NCI-H1930 (cell line): ENCODE measurements at regions not wholly inside any gene's neighbourhood (a gene's known extent, or its start where the extent isn't known, plus 50 kb on each side); places are given as distances from the start of the nearest gene placed in this dataset.
A peak's percentile ranks its signal among the peaks of the same experiment; 100 is the strongest.
"Not testable (repeated sequence)": the region's sequence is repeated elsewhere in the genome, so short reads cannot be mapped to it uniquely, and the experiment has no call there.

ENCODE experiments used
- DNase-seq, 2 experiments: peaks; one replicate each; lab custom pipeline; 2025; lab: John Stamatoyannopoulos, UW

DNA sequence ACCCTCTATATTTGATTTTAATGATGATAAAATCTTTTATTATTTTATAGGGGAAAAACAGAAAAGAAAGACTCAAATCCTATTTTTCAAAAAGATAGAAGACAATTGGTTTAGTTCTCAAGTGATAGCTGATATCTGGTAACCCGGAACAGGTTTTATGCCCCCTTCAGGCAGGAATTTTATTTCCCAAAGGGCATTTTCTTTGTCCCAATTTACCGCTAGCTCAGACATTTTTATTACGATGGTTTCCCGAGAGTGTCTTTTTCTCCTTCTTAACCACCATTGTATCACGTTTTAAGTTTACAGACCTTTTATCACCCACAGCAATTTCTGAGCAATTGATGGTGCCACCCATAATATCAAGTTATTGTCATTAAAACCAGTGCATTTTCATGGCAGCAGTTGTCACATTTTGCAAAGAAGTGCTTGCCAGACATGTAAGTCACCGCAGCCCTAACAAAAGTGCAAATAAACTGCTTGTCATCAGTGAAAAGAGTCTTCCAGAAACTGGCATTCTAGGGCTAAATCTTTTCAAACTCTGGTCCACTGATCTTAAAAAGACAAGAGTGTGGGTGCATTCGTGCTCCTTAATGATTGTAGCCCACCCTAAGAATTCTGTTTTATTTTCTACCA, 204.8 kb upstream of the VCX start:
- DNase-seq = no peak

- DNase-seq = no peak
These were observed 205.9 kb upstream of the VCX start for GRCh38 chrX:7637066-7637465.

GRCh38 chrX:7635604-7636003, 207.4 kb upstream of the VCX start:
- DNase-seq = no peak

DNA sequence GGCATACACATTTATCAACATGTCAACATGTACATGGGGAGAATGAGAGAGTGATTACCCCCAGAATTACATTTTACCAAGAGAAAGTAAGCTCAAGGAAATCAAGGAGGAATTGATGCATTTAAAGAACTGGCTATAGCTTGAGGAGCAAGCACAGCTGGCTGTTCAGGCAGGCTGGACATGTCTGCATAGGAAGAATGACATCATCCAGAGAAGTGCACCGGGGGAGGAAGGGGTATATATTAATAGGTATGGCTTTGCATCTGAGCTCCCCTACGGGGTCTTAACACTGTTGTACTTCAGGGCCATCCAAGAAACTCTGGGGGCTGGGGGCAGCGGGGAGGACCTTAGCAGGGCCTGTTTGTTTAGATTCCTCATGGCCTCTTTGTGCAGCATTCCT, 222.4 kb upstream of the VCX start:
- no peak for DNase-seq

DNA sequence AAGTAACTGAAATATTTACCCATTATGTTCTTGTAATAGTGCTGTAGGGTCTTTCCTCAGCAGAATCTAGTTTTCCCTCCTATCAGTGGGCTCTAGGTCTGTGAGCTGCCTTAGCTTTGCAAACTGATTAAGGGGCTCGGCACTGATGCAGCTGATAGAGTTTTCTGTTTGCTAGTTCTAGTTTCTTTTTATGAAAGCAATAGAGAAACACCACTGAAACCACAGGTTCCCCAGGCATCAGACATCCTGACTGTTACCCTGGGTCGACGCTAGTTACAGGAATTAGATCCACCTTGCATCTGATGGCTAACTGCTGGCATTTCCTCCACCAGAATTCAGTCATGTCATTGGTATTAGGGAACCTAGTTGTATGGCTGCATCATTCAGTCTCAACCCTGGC, 225.0 kb upstream of the VCX start:
- DNase-seq = no peak

DNA sequence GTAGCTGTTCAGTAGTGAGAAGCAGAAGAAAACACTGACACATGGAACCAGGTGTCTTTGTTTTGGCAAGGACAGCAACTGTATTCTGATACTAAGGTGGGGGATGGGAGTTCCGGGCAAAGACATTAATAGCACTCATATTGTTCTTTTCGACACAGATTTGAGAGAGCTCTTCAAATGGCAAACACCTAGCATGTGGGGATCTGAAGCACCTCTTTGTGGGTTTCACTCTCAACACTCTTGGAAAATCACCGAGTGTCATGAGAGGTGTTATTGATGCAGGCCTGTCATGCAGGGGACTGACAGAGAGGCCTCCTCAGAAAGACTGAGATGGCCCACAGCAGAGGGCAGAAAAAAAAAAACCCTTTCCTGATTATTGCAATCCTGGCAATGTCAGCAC, 228.4 kb upstream of the VCX start:
- no peak for DNase-seq

GRCh38 chrX:7608625-7609024, 234.3 kb upstream of the VCX start:
- DNase-seq = not testable (repeated sequence)

GRCh38 chrX:7606039-7606652, 236.8 kb upstream of the VCX start:
- peak in 1 of 2 experiments; percentile 3 for DNase-seq

GRCh38 chrX:7603387-7603786, 239.6 kb upstream of the VCX start:
- DNase-seq = no peak

GRCh38 chrX:7596822-7597221, 246.1 kb upstream of the VCX start:
- DNase-seq = no peak

GRCh38 chrX:7593370-7593769, 249.6 kb upstream of the VCX start:
- DNase-seq = not testable (repeated sequence)

- DNase-seq = peak in 1 of 2 experiments; percentile 1
These were observed 256.8 kb upstream of the VCX start for GRCh38 chrX:7586126-7586525.

DNA sequence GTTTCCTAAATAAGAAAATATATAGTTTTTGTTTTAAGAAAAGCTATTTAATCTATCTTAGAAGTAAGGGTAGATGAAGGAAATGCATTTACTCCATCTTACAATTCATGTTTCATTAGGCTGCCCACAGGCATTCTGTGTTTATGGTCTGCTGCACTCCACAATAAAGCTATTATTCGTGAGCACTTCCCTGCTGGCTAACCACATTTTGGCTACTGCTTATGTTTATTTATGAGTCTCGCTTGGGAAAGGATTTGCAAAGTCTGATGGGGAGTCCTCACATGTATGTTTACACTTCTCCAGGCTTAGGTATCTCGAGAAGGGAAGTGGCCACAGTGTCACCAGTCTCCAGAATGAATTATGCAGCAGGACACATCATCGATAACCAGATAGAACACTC, 260.8 kb upstream of the VCX start:
- DNase-seq = no peak

GRCh38 chrX:7580127-7580526, 262.8 kb upstream of the VCX start:
- DNase-seq = no peak

- no peak for DNase-seq
These were observed 268.6 kb upstream of the VCX start for GRCh38 chrX:7574325-7574724.

- no peak for DNase-seq
These were observed 272.4 kb upstream of the VCX start for GRCh38 chrX:7570432-7571029.

DNA sequence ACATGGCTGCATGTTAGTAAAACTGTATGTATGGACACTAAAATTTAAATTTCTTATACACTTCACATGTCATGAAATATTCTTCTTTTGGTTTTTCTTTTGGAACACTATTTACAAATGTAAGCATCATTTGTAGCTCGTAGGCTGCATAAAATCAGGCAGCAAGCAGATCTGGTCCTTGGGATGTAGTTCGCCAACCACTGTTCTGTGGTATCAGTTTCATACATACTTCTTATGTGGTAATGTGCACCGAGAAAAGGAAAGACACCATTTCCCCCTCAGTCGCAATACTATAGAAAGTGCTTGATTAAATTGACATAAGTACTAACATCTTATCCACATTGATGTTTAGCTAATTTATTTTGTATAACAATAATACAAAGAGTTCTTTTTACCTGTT, 274.4 kb upstream of the VCX start:
- DNase-seq = no peak

DNA sequence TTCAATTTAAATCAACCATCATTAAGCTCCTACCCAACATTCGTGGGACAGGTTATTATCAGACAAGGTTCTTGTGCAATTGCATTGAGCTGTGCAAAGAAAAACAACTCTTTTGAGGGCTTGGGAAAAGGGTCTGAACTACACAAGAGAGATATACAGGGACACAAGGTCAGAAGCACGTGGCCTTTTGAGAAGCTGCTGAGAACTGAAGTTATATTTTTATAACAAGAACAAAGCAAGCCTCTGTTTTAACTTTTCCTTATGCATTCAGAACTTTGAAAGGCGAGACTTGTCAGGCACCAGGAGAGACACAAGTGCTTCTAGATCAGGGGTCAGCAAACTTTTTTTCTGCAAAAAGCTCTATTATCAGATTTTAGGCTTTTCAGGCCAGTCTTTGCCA, 274.8 kb upstream of the VCX start:
- DNase-seq = no peak

DNA sequence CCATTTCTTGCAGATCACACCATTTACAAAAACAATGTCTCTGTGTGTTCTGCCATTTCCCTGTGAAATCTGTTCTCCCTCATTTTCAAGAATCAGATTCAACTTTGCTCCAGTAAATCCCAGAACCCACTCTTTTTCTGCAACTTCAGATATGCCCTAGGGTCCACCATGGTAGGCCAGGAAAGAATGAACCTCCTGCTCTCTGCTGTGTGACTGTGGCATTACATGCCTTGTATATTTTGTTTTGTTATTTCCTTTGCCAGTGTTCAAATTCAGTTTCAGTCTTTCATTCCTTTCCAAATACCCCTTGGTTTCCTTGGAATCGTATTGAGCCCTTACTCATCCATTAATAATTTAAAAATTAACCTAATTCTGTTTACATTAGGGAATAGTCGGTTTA, 290.2 kb upstream of the VCX start:
- DNase-seq = no peak

DNA sequence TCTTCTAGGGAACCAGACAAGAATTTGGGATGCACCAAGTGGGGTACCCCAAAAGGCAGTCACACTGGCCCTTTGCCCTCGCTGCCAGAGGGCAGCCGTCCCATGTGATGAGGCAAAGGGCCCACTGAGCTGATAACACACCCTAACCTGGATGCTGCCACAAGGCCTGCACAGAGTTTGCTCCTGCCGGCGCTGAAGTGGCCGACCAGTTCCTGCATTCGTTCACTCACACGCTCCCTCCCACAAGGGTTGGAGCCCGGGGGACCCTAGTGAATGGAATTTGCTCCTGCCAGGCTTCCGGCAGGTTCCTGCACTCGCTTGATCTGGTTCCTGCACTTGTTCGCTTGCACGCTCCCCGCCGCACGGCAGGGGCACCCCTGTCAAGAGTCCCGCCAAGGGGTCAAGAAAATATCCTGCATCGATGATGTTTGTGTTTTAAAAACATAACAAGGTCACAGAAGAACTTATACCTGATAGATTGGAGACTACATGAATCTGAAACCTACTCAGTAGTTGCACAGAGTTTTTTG, 296.4 kb upstream of the VCX start:
- DNase-seq = no peak

DNA sequence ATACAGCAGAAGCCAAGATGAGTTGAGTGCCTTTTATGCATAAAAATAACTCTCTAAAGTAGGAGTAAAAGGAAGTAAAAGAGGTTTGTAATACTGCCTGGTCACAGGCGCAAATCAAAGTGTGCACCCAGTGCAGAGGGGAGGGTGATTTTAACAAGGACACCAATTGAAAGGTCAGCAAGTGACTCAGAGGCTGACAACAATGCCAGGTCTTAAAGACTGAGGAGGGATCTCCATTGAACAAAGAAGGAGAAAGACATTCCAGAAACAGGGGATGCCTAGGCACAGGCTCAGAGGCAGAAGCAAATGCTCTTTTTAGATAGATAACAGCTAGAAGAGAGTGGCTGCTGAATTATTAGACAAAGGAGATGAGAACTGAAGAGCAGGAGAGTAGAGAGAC, 297.4 kb upstream of the VCX start:
- no peak for DNase-seq

DNA sequence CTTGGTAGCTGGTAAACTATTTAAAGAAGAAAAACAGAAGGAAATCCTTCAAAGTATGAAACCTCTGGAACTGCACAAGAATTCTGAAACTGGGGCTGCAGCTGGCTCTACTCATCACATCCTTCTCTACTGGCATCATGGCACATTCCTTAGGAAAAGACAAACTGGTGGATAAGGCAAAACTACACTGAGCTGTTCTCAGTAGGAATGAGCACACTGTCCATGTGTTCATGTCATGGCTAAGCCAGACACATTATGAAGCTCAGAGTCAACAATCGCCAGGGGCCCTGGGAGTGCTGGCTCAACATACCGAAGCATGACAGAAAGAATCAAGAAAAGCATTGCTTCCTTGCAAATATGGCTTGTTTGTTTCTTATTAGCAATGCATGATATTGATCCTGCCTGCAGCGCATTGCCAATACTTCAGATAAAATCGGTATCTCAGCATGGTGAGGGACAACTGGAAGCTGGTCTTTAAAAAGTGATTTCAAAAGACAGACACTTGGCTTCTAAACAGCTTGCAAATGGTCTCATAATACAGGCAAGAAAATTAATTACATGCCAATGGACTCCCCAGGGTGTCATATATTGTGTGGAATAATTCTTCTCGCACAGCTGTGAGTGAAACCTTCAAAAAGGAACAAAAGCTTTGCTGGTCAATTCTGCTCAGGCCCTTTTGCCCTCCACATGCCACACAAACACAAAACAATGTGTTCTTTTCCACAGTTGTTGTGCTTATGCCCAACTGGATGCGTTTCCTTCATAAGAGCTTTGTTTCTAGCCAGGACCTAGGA, 300.2 kb upstream of the VCX start:
- no peak for DNase-seq

- no peak for DNase-seq
These were observed 320.1 kb upstream of the VCX start for GRCh38 chrX:7522860-7523259.
